Keratinocyte (primary cell): ENCODE measurements at regions not wholly inside any gene's neighbourhood (a gene's known extent, or its start where the extent isn't known, plus 50 kb on each side); places are given as distances from the start of the nearest gene placed in this dataset.

Source experiments
- CTCF ChIP-seq, 3 experiments: IDR thresholded peaks in 1 of 3; conservative IDR thresholded peaks in 1 of 3; optimal IDR thresholded peaks in 1 of 3; 2 replicates in 2 of 3; 3 replicates in 1 of 3; pipeline versions ENCODE3 to v1.5.1; 2011; ENCODE audit warnings: low read length in 3 of 3, mild to moderate bottlenecking in 3 of 3, moderate library complexity in 2 of 3, control low read depth in 1 of 3, inconsistent platforms in 1 of 3; ENCODE audit not compliant: insufficient read depth in 2 of 3; ENCODE audit errors: extremely low read depth in 1 of 3
- EZH2 ChIP-seq: IDR thresholded peaks from one replicate; pipeline ENCODE4 v1.6.1; 2012; ENCODE audit warnings: inconsistent platforms, mild to moderate bottlenecking, low read length, moderate library complexity

GRCh38 chr14:98293576-98293975 is 978.4 kb downstream of the BCL11B start:
- no peak for TF ChIP-seq CTCF (optimal IDR thresholded peaks at IDR 0.05 in 1 of 3, IDR thresholded peaks at IDR 0.05 in 1 of 3, conservative IDR thresholded peaks at IDR 0.05 in 1 of 3; ENCODE audit: extremely low read depth in 1 of 3, insufficient read depth in 2 of 3, low read length in 3 of 3)
- no peak for TF ChIP-seq EZH2
